Mesodermal cell (in vitro differentiated cells): ENCODE measurements at regions not wholly inside any gene's neighbourhood (a gene's known extent, or its start where the extent isn't known, plus 50 kb on each side); places are given as distances from the start of the nearest gene placed in this dataset.

Source experiments
- H3K27ac ChIP-seq: 2 replicates; pipeline ENCODE4 v1.7.0; 2013; ENCODE audit warnings: mild to moderate bottlenecking, low read depth, low read length, moderate library complexity; ENCODE audit not compliant: severe bottlenecking
- H3K36me3 ChIP-seq: 2 replicates; pipeline ENCODE4 v1.7.1; 2013; ENCODE audit warnings: mild to moderate bottlenecking, low read length, moderate library complexity; ENCODE audit not compliant: control insufficient read depth, insufficient read depth
- H3K4me1 ChIP-seq: one replicate; pipeline ENCODE4 v1.7.1; 2013; ENCODE audit warnings: mild to moderate bottlenecking, low read length; ENCODE audit not compliant: insufficient read depth, control insufficient read depth, poor library complexity, severe bottlenecking
- H3K4me3 ChIP-seq: 2 replicates; pipeline ENCODE4 v1.7.0; 2013; ENCODE audit warnings: low read length, control low read depth, mild to moderate bottlenecking; ENCODE audit not compliant: insufficient read depth, poor library complexity, severe bottlenecking; ENCODE audit errors: extremely low read depth
- H3K9me3 ChIP-seq: 2 replicates; pipeline ENCODE4 v1.7.1; 2013; ENCODE audit warnings: mild to moderate bottlenecking, low read length, moderate library complexity; ENCODE audit not compliant: control insufficient read depth
- WGBS, 2 experiments: methylation state at CpG; one replicate each; pipeline ENCODE4 v1.1.5; 2013; ENCODE audit warnings: missing lambda C conversion rate in 2 of 2; ENCODE audit not compliant: insufficient coverage in 2 of 2; 5-methylcytosine and 5-hydroxymethylcytosine counted together

DNA sequence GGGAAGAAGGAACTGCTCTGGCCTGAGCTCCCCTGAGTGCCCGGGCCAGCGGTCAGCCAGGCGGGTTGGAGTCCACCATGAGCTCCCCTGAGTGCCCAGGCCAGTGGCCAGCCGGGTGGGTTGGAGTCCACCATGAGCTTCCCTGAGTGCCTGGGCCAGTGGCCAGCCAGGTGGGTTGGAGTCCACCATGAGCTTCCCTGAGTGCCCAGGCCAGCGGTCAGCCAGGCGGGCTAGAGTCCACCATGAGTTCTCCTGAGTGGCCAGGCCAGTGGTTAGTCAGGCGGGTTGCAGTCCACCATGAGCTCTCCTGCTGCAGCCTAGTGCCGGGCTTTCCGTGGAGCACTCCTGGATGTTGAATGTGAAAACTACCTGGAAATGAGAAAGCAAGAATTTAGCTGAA, 844.0 kb downstream of the TBC1D22A start:
- Histone ChIP-seq H3K27ac (no peak overlapping the region), H3K36me3 (no peaks in the 10 kb centered on the region), H3K9me3 (peaks cover 9% of the 10 kb centered on the region), H3K4me1 (no peaks in the 10 kb centered on the region), H3K4me3 (no peak overlapping the region)
- 92 to 96% methylated on average over 4 to 7 of the region's 9 CpGs for WGBS, 2 experiments

DNA sequence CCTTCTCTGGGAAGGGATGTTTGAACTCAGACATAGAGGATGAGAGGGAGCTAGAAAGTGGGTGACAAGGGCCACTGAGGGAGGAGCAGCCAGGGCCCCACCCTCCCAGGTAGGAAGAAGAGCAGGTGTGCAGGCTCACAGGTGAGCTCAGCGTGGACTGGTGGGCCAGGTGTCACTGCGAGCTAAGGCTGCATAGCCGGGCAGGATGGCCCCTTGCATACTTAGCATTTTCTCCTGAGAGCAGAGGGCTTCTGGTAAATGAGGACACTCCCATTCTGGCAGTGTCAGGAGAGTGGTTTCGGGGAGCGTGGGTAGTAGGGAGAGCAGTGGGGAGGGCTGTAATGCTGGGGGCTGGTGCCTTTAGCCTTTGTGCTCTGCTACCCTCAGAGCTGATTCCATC, 843.4 kb downstream of the TBC1D22A start:
- no peaks in the 10 kb centered on the region for H3K36me3 ChIP-seq
- H3K9me3 ChIP-seq, result peaks cover 9% of the 10 kb centered on the region
- no peak overlapping the region for H3K4me3 ChIP-seq
- no peaks in the 10 kb centered on the region for H3K4me1 ChIP-seq
- WGBS, 2 experiments, result 88 to 91% methylated on average over 5 of the region's 5 CpGs
- H3K27ac ChIP-seq, result no peak overlapping the region

DNA sequence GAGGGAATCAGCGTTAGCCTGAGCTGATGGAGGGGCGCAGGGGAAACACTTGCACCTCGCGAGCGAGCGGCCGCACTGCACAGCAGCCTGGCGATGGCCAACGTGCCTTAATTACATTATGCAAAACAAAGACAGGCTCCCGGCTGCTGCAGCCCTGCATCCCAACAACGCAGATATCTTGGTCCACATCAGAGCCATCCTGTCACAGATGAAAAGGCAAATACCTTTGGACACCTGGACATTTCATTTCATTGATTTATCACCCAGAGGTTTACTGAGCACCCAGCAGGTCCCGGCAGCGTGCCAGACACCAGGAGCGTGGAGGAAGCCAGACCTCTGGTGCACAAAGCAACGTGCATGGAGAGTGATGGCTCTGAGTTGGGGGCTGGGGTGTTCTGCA, 843.0 kb downstream of the TBC1D22A start:
- peaks cover 9% of the 10 kb centered on the region for H3K9me3 ChIP-seq
- WGBS, 2 experiments, result 79 to 89% methylated on average over 15 of the region's 15 CpGs
- no peaks in the 10 kb centered on the region for H3K4me1 ChIP-seq
- H3K36me3 ChIP-seq, result no peaks in the 10 kb centered on the region
- no peak overlapping the region for H3K27ac ChIP-seq
- H3K4me3 ChIP-seq, result no peak overlapping the region

DNA sequence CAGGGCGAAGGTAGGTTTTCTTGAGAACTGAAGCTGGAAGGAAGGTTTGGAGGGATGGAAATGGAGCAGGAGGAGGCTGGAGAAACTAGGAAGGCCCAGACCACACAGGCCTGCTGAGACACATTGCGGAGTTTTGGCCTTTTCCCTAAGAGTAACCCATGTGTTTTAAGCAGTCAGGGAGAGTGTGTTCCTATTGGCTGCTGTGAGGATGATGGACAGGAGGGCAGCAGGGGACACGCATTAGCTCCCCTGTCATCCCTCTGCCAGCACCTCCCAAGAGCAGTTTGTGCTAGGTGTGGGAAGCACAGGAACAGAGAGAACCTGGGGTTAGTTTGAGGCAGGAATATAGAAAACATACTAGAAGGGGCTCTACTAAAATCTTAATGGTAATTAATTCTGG, 842.1 kb downstream of the TBC1D22A start:
- Histone ChIP-seq H3K4me1 (no peaks in the 10 kb centered on the region), H3K27ac (no peak overlapping the region), H3K4me3 (no peak overlapping the region), H3K36me3 (no peaks in the 10 kb centered on the region), H3K9me3 (peaks cover 12% of the 10 kb centered on the region)
- WGBS, 2 experiments, result 50 to 86% methylated on average over 1 to 2 of the region's 3 CpGs

DNA sequence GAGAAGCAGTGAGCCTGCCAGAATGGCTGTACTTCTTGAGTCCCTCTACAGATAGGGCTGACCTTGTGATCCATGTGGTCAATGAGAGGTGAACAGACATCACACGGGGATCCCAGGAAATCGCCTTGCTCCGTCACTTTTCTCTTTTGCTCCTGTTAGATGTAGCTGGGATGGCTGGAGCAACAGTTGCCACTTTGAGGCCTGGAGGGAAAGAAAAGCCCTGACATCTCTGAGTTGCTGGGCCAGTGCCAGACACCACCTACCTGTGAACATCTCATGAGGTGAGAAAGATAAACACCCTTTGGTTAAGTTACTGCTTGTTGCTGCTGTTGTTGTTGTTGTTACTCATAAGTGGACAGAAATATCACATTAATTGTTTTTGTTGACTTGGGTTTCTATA, 840.3 kb downstream of the TBC1D22A start:
- H3K4me1 ChIP-seq, result no peaks in the 10 kb centered on the region
- no peak overlapping the region for H3K27ac ChIP-seq
- 94 to 100% methylated on average over 3 of the region's 3 CpGs for WGBS, 2 experiments
- no peaks in the 10 kb centered on the region for H3K36me3 ChIP-seq
- H3K4me3 ChIP-seq, result no peak overlapping the region
- peaks cover 12% of the 10 kb centered on the region for H3K9me3 ChIP-seq

DNA sequence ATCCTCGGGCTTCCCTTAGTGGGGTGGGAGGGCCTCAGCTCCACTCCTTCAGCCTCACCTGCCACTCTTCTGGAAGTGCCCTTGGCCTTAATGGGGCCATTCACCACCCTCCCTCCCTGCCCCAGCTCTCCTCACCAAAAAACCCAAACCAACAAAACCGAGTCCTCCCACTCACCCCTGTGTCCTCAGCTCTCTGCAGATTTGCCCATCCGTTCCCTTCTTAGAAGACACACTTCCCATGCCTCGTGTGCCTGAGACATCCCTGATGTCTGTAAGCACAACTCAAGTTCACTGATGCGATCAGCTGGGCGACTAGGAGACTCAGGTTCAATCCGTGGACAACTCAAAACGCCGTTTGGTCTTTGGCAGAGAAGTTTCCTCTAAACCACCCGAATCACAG, 839.2 kb downstream of the TBC1D22A start:
- Histone ChIP-seq H3K9me3 (peaks cover 17% of the 10 kb centered on the region), H3K36me3 (no peaks in the 10 kb centered on the region), H3K4me1 (no peaks in the 10 kb centered on the region), H3K27ac (no peak overlapping the region), H3K4me3 (no peak overlapping the region)
- WGBS, 2 experiments, result 84 to 87% methylated on average over 9 to 10 of the region's 10 CpGs

DNA sequence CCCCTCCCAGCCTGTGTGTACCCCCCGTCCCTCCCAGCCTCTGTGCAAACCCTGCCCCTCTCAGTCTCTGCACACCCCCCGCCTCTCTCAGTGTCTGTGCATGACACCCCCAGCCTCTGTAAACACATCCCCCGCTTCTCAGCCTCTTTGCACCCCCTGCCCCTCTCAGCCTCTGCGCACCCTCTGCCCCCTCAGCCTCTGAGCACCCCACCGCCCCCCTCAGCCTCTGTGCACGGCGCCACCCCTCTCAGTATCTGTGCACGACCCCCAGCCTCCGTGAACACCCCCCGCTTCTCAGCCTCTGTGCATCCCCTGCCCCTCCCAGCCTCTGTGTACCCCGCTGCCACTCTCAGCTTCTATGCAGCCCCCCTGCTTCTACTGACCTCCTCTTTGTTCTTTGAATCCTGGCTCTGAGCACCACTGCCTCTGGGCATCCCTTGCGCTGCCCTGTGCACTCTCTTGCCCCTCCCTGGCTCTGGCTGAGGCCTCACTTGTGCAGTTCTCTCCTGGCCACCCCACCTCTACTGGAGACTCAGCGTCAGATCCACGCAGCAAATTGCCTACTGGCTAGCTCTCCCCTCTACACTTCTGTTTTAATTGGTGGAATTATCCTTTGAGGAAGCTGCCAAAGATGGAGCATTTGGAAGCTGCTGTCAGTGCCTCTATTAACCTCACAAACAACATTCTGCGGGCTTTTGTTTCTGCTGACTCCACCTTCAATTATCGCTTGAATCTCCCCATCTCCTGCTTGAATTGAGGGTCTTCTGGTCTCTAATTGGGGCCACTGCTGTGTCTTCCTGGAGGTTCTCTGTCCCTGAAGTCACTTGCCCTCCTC, 838.6 kb downstream of the TBC1D22A start:
- WGBS, 2 experiments, result 87 to 90% methylated on average over 4 to 10 of the region's 16 CpGs
- Histone ChIP-seq H3K9me3 (peaks cover 23% of the 10 kb centered on the region), H3K4me3 (no peak overlapping the region), H3K36me3 (no peaks in the 10 kb centered on the region), H3K27ac (no peak overlapping the region), H3K4me1 (no peaks in the 10 kb centered on the region)

DNA sequence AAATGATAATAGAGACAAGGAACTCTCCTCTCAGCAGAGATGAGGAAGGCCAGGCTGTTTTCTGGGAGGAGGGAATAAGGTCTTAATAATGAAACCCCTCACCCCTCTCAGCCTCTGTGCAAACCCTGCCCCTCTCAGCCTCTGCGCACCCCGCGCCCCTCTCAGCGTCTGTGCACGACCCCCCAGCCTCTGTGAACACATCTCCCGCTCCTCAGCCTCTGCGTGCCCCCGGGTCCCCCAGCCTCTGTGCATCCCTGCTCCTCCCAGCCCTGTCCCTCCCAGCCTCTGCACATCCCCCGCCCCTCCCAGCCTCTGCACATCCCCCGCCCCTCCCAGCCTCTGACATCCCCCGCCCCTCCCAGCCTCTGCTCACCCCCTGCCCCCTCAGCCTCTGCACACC, 837.8 kb downstream of the TBC1D22A start:
- Histone ChIP-seq H3K9me3 (peaks cover 23% of the 10 kb centered on the region), H3K4me3 (no peak overlapping the region), H3K36me3 (no peaks in the 10 kb centered on the region), H3K4me1 (no peaks in the 10 kb centered on the region), H3K27ac (no peak overlapping the region)
- WGBS, 2 experiments, result 89 to 95% methylated on average over 5 to 7 of the region's 11 CpGs

DNA sequence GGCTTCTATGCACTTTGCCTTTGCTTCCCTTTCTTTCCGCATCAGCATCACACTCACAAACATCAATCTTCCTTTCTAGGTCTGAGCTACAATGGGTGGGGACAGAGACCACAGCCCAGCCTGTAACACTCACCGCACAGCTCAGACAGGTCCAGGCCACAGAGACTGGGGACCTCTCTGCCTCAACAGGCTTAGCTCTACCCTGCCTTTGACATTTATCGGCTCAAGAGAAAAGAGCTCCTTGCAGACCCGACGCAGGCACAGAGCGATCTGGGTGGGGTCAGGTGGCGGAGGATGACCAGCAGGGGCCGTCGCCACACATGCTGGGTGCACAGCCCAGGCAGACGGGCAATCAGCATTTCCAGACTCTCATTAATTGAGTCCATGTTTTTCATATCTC, 837.3 kb downstream of the TBC1D22A start:
- no peaks in the 10 kb centered on the region for H3K4me1 ChIP-seq
- no peak overlapping the region for H3K4me3 ChIP-seq
- peaks cover 29% of the 10 kb centered on the region for H3K9me3 ChIP-seq
- H3K27ac ChIP-seq, result no peak overlapping the region
- no peaks in the 10 kb centered on the region for H3K36me3 ChIP-seq
- WGBS, 2 experiments, result 85 to 87% methylated on average over 8 to 10 of the region's 10 CpGs

DNA sequence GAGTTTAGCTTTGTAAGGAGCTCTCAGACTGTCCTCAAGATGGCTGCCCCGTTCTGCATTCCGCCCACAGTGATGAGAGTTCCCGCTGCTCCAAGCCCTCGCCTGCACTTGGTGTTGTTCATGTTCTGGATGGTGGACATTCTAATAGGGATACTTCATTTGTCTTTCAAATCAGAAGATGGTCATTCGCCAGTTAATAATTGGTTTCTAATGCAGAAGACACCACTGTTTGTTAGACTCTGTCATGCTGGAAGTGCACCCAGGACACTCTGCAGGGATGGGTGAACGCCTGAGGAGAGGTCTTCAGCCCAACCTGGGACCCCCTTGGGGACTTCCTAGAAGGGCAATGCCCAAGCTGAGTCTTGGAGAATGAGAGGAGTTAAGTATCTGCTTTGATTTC, 836.4 kb downstream of the TBC1D22A start:
- H3K36me3 ChIP-seq, result no peaks in the 10 kb centered on the region
- no peak overlapping the region for H3K27ac ChIP-seq
- no peak overlapping the region for H3K4me3 ChIP-seq
- 92% methylated on average over 2 to 4 of the region's 6 CpGs for WGBS, 2 experiments
- H3K9me3 ChIP-seq, result peaks cover 34% of the 10 kb centered on the region
- no peaks in the 10 kb centered on the region for H3K4me1 ChIP-seq

DNA sequence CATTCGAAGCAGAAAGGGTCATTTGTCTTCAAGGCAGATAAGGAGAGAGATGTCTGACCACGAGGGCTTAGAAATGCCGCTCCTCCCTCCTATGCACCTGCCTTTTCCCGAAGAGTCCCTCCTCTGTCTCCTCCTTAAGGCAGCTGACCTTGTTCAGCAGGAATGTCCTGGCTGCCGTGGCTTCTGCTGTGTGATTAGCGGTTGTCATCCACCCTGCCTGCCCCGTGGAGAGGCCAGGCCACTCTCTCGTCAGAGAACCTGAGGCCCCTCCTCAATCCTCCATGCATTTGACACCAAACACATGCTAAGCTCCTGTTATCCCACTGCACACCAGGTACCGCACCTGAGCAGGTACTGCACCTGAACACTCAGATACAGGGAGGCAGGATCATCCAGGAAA, 834.6 kb downstream of the TBC1D22A start:
- Histone ChIP-seq H3K9me3 (peaks cover 33% of the 10 kb centered on the region), H3K4me1 (no peaks in the 10 kb centered on the region), H3K36me3 (no peaks in the 10 kb centered on the region), H3K4me3 (no peak overlapping the region), H3K27ac (no peak overlapping the region)
- 68 to 76% methylated on average over 6 to 9 of the region's 9 CpGs for WGBS, 2 experiments
